ENCODE measurements at regions not wholly inside any gene's neighbourhood (a gene's known extent, or its start where the extent isn't known, plus 50 kb on each side); places are given as distances from the start of the nearest gene placed in this dataset.

DNA sequence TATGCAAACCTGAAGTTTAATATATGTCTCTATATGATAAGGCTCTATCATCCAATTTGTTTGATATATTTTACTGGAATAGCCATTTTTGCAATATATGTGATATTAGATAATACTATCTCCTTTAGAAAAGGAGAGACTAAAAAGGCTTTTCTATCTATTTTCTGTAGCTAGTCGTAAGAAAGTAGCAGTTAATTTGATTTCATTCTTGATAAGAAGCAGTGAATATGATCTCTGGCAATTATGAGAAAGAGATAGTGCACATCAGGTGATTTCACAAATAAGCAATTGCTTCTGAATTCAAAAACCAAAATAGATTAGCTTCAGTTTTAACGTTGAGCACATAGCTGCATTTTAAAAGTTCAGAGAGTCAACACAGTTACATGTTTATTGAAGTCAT lies 1318.4 kb downstream of the CDH8 start:
- TF ChIP-seq POLR2AphosphoS5 (IDR thresholded peaks at IDR 0.05): no peak
- TF ChIP-seq, protein P1, sequence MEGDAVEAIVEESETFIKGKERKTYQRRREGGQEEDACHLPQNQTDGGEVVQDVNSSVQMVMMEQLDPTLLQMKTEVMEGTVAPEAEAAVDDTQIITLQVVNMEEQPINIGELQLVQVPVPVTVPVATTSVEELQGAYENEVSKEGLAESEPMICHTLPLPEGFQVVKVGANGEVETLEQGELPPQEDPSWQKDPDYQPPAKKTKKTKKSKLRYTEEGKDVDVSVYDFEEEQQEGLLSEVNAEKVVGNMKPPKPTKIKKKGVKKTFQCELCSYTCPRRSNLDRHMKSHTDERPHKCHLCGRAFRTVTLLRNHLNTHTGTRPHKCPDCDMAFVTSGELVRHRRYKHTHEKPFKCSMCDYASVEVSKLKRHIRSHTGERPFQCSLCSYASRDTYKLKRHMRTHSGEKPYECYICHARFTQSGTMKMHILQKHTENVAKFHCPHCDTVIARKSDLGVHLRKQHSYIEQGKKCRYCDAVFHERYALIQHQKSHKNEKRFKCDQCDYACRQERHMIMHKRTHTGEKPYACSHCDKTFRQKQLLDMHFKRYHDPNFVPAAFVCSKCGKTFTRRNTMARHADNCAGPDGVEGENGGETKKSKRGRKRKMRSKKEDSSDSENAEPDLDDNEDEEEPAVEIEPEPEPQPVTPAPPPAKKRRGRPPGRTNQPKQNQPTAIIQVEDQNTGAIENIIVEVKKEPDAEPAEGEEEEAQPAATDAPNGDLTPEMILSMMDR (IDR thresholded peaks at IDR 0.05): no peak
